ENCODE measurements at regions not wholly inside any gene's neighbourhood (a gene's known extent, or its start where the extent isn't known, plus 50 kb on each side); places are given as distances from the start of the nearest gene placed in this dataset.

DNA sequence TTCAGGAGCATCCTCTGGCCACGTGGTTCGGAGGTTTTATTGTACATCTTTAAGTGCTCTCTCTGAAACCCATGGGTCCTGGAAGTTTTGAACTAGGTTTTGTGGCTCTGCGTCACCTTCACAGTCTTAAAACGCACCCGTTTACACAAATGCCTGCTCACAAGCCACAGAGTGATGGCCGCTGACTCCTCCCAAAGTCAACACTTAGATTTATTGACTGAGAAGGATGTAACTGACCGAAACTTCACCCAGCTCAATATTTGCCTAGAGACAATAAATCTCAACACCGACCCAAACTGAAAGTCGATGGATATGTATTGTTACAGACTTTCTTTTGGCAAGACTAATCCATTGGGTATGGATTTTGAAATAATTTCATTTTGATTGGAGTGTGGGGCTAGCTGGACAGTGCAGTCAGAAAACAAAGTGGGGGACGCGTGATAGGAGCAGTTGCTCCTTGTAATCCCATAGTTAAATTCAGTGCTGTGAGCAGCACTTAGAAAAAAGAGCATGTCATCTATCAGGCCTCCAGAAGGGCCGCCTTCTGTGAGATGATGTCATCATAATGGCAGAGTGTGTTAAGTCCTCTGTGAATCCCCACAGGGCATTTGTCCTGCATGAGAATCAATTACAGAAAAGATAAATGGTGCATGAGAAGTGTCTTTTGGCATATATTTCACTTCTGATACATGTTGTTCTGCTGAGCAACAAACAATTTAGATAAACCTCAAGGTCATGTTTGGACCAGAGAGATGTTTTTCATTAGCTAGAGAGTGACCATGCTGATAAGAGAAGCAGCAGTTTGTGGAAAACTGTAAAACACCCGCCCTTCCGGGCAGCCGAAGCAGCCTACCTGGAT, 183.7 kb downstream of the INO80D start:
- Histone ChIP-seq H3K36me3 (no peaks in the 10 kb centered on the region), H3K9ac (ENCODE audit: low read depth in 2 of 2, low read length in 2 of 2) (peak overlapping the region in 1 of 2 donors; percentile 60), H3K4me3 (no peak overlapping the region), H3K9me3 (no peaks in the 10 kb centered on the region), H3K27ac (peak overlapping the region; percentile 68), H3K27me3 (no peaks in the 10 kb centered on the region), H3K4me1 (peaks cover 6% of the 10 kb centered on the region)
- peak; percentile 81 for DNase-seq
- TF ChIP-seq CTCF (IDR thresholded peaks at IDR 0.05): no peak
- intact Hi-C loops (cut with DNase I): no loop called here

DNA sequence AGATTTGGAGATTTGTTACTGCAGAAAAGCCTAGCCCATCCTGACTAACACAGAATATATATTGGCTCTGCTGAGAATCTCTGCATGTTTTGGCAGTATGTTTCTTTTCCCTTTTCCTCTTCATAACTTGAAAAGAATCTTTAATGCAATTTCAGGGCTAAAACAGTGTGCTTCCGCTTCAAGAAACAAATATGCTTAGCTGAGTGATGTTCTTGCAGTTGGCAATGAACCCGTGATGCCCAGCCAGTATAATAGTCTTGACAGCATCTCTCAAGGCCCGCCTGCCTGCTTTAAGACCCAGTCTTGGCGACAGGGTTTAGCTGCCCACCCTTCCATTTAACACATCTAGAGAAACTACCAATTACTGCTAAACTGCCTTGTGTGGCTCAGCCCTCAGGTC, 184.5 kb downstream of the INO80D start:
- no peak for DNase-seq
- H3K9ac ChIP-seq (ENCODE audit: low read depth in 2 of 2, low read length in 2 of 2): peak overlapping the region in 1 of 2 donors; percentile 60
- TF ChIP-seq CTCF (IDR thresholded peaks at IDR 0.05): no peak
- H3K27me3 ChIP-seq: no peaks in the 10 kb centered on the region
- no peaks in the 10 kb centered on the region for H3K36me3 ChIP-seq
- H3K4me3 ChIP-seq: no peak overlapping the region
- peak overlapping the region; percentile 29 for H3K27ac ChIP-seq
- intact Hi-C loops (cut with DNase I): no loop called here
- H3K9me3 ChIP-seq: no peaks in the 10 kb centered on the region
- peaks cover 6% of the 10 kb centered on the region for H3K4me1 ChIP-seq

GRCh38 chr2:205898744-205899143, 187.2 kb downstream of the INO80D start:
- Histone ChIP-seq H3K36me3 (no peaks in the 10 kb centered on the region), H3K9ac (ENCODE audit: low read depth in 2 of 2, low read length in 2 of 2) (no peak overlapping the region), H3K27ac (no peak overlapping the region), H3K4me1 (peaks cover 6% of the 10 kb centered on the region), H3K27me3 (no peaks in the 10 kb centered on the region), H3K4me3 (no peak overlapping the region), H3K9me3 (no peaks in the 10 kb centered on the region)
- intact Hi-C loops (cut with DNase I): no loop called here
- no peak for DNase-seq
- TF ChIP-seq CTCF (IDR thresholded peaks at IDR 0.05): no peak

DNA sequence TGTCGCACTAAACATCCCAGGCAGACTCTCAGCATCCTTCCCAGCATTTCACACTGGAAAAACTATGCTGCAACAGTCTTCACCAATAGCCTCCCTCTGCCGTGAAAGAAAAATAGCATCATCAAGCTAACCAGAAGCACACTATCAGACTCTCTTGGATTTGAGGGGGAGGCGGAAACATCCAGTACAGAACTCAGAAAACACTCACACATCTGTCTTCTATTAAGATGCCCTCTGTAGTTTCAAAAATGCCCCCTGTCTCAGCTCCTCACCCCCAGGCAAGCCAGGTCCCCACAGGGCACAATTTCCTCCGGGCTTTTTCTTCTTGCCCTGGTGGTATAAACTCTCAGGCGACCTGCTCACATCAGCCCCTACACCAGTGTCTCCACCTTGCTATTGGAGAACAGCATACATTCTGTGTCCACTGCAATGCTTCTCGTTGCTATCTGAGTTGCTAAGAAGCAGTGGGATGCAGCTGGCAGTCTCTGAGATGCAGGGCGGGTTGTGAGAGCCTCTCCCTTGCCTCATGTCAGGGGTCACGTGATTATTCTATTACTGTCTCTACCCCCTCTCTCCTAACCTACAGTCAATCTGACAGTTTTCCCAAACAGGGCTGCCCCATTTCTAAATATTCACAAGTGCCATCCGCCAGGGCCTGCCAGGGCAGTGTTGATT, 189.9 kb downstream of the INO80D start:
- no peak for DNase-seq
- H3K27ac ChIP-seq: no peak overlapping the region
- no peaks in the 10 kb centered on the region for H3K9me3 ChIP-seq
- intact Hi-C loops (cut with DNase I): no loop called here
- H3K4me1 ChIP-seq: no peaks in the 10 kb centered on the region
- no peaks in the 10 kb centered on the region for H3K27me3 ChIP-seq
- TF ChIP-seq CTCF (IDR thresholded peaks at IDR 0.05): no peak
- no peak overlapping the region for H3K9ac ChIP-seq (ENCODE audit: low read depth in 2 of 2, low read length in 2 of 2)
- H3K4me3 ChIP-seq: no peak overlapping the region
- H3K36me3 ChIP-seq: no peaks in the 10 kb centered on the region

GRCh38 chr2:205892665-205893259, 193.2 kb downstream of the INO80D start:
- DNase-seq: no peak
- TF ChIP-seq CTCF (IDR thresholded peaks at IDR 0.05): no peak
- no peaks in the 10 kb centered on the region for H3K27me3 ChIP-seq
- H3K4me3 ChIP-seq: no peak overlapping the region
- H3K27ac ChIP-seq: no peak overlapping the region
- no peaks in the 10 kb centered on the region for H3K9me3 ChIP-seq
- intact Hi-C loops (cut with DNase I): no loop called here
- H3K4me1 ChIP-seq: no peaks in the 10 kb centered on the region
- H3K36me3 ChIP-seq: no peaks in the 10 kb centered on the region
- H3K9ac ChIP-seq (ENCODE audit: low read depth in 2 of 2, low read length in 2 of 2): no peak overlapping the region

Data from colonic mucosa (tissue), 4 donors.